H9 (cell line): ENCODE measurements at regions not wholly inside any gene's neighbourhood (a gene's known extent, or its start where the extent isn't known, plus 50 kb on each side); places are given as distances from the start of the nearest gene placed in this dataset.

Experiments used
- DNase-seq: peaks from one replicate; pipeline ENCODE4 v3.0.0-alpha.2; 2017
- H2AFZ ChIP-seq: one replicate; pipeline ENCODE4 v1.6.1; 2013; ENCODE audit warnings: mild to moderate bottlenecking, low read length, control low read depth, moderate library complexity
- H2AK5ac ChIP-seq: 2 replicates; pipeline ENCODE4 v1.6.1; 2013; ENCODE audit warnings: low read length, control low read depth, mixed read lengths; ENCODE audit not compliant: insufficient read length
- H2BK120ac ChIP-seq: one replicate; pipeline ENCODE4 v1.6.1; 2013; ENCODE audit warnings: low read depth, mild to moderate bottlenecking, low read length, control low read depth, inconsistent platforms; ENCODE audit not compliant: poor library complexity, severe bottlenecking
- H2BK12ac ChIP-seq: 2 replicates; pipeline ENCODE4 v1.6.1; 2013; ENCODE audit warnings: low read length, control low read depth, mixed read lengths, low read depth; ENCODE audit not compliant: insufficient read length
- H2BK15ac ChIP-seq: 2 replicates; pipeline ENCODE4 v1.6.1; 2013; ENCODE audit warnings: low read depth, low read length, control low read depth
- H2BK20ac ChIP-seq: one replicate; pipeline ENCODE4 v1.6.1; 2013; ENCODE audit warnings: low read depth, mild to moderate bottlenecking, low read length, control low read depth, inconsistent platforms; ENCODE audit not compliant: poor library complexity, severe bottlenecking
- H2BK5ac ChIP-seq: 2 replicates; pipeline ENCODE4 v1.6.1; 2013; ENCODE audit warnings: low read length, control low read depth, mixed read lengths; ENCODE audit not compliant: insufficient read length
- H3K14ac ChIP-seq: 2 replicates; pipeline ENCODE4 v1.6.1; 2013; ENCODE audit warnings: low read length, control low read depth; ENCODE audit not compliant: insufficient read depth
- H3K18ac ChIP-seq: 2 replicates; pipeline ENCODE4 v1.6.1; 2013; ENCODE audit warnings: low read depth, mild to moderate bottlenecking, mixed read lengths, low read length, control low read depth; ENCODE audit not compliant: insufficient read length
- H3K23ac ChIP-seq: 2 replicates; pipeline ENCODE4 v1.6.1; 2013; ENCODE audit warnings: low read length, control low read depth, mixed read lengths, low read depth; ENCODE audit not compliant: insufficient read length
- H3K23me2 ChIP-seq: 2 replicates; pipeline ENCODE4 v1.6.1; 2013; ENCODE audit warnings: low read depth, mild to moderate bottlenecking, mixed read lengths, low read length, control low read depth; ENCODE audit not compliant: insufficient read length, poor library complexity, severe bottlenecking
- H3K27ac ChIP-seq: 2 replicates; pipeline ENCODE4 v1.5.1; 2013; ENCODE audit warnings: low read length, control low read depth, mixed read lengths, low read depth; ENCODE audit not compliant: insufficient read length
- H3K27me3 ChIP-seq: 2 replicates; pipeline ENCODE4 v1.6.1; 2013; ENCODE audit warnings: low read length, control low read depth, inconsistent platforms; ENCODE audit not compliant: insufficient read depth
- H3K4ac ChIP-seq: 2 replicates; pipeline ENCODE4 v1.6.1; 2013; ENCODE audit warnings: low read depth, mild to moderate bottlenecking, control low read depth, inconsistent platforms, low read length, moderate library complexity
- H3K4me1 ChIP-seq: 2 replicates; pipeline ENCODE4 v1.6.1; 2013; ENCODE audit warnings: low read length, control low read depth, inconsistent platforms; ENCODE audit not compliant: insufficient read depth
- H3K4me2 ChIP-seq: 2 replicates; pipeline ENCODE4 v1.6.1; 2013; ENCODE audit warnings: low read length, control low read depth, mixed read lengths; ENCODE audit not compliant: insufficient read length, insufficient read depth
- H3K56ac ChIP-seq: 2 replicates; pipeline ENCODE4 v1.6.1; 2013; ENCODE audit warnings: low read depth, mild to moderate bottlenecking, mixed read lengths, low read length, control low read depth; ENCODE audit not compliant: insufficient read length
- H3K79me1 ChIP-seq: 2 replicates; pipeline ENCODE4 v1.6.1; 2013; ENCODE audit warnings: low read depth, mild to moderate bottlenecking, moderate library complexity, low read length, control low read depth, inconsistent platforms; ENCODE audit not compliant: insufficient read depth, poor library complexity, severe bottlenecking
- H3K79me2 ChIP-seq: 2 replicates; pipeline ENCODE4 v1.6.1; 2013; ENCODE audit warnings: low read length, control low read depth, inconsistent platforms; ENCODE audit not compliant: insufficient read depth
- H3K9ac ChIP-seq: 2 replicates; pipeline ENCODE4 v1.6.1; 2013; ENCODE audit warnings: low read length, control low read depth, mixed read lengths; ENCODE audit not compliant: insufficient read length; ENCODE audit errors: extremely low read depth
- H3K9me3 ChIP-seq: one replicate; pipeline ENCODE4 v1.6.1; 2013; ENCODE audit warnings: low read depth, low read length, inconsistent platforms; ENCODE audit not compliant: control insufficient read depth
- H3T11ph ChIP-seq: one replicate; pipeline ENCODE4 v1.6.1; 2013; ENCODE audit warnings: mild to moderate bottlenecking, low read length, control low read depth, inconsistent platforms
- H4K20me1 ChIP-seq: one replicate; pipeline ENCODE4 v1.6.1; 2013; ENCODE audit not compliant: control insufficient read depth, insufficient read length, insufficient read depth
- H4K5ac ChIP-seq: 2 replicates; pipeline ENCODE4 v1.6.1; 2013; ENCODE audit warnings: low read depth, mild to moderate bottlenecking, mixed read lengths, low read length, control low read depth; ENCODE audit not compliant: insufficient read length
- H4K8ac ChIP-seq: replicated peaks from 2 replicates; pipeline ENCODE4 v1.6.1; 2013; ENCODE audit warnings: low read length, control low read depth, mixed read lengths, low read depth; ENCODE audit not compliant: insufficient read length
- H4K91ac ChIP-seq: 2 replicates; pipeline ENCODE4 v1.6.1; 2013; ENCODE audit warnings: low read depth, mild to moderate bottlenecking, moderate library complexity, mixed read lengths, low read length, control low read depth; ENCODE audit not compliant: insufficient read length
- H3K27ac Mint-ChIP-seq, 3 experiments: 2 replicates in 2 of 3; 3 replicates in 1 of 3; pipeline ENCODE4 v1.8.0; 2020 to 2021; ENCODE audit warnings: mixed read lengths in 3 of 3, mild to moderate bottlenecking in 1 of 3, moderate library complexity in 1 of 3
- H3K27me3 Mint-ChIP-seq: 2 replicates; pipeline ENCODE4 v1.8.0; 2021; ENCODE audit warnings: low read depth, mild to moderate bottlenecking, moderate library complexity, mixed read lengths
- H3K36me3 Mint-ChIP-seq, 3 experiments: 2 replicates in 2 of 3; 3 replicates in 1 of 3; pipeline ENCODE4 v1.8.0; 2020 to 2021; ENCODE audit warnings: low read depth in 3 of 3, mixed read lengths in 3 of 3; ENCODE audit not compliant: insufficient read depth in 1 of 3
- H3K4me1 Mint-ChIP-seq, 2 experiments: 2 replicates each; pipeline ENCODE4 v1.8.0; 2020; ENCODE audit warnings: mixed read lengths in 2 of 2
- H3K4me3 Mint-ChIP-seq, 2 experiments: 2 replicates in 1 of 2; 3 replicates in 1 of 2; pipeline ENCODE4 v1.8.0; 2020 to 2021; ENCODE audit warnings: mild to moderate bottlenecking in 2 of 2, mixed read lengths in 2 of 2, moderate library complexity in 1 of 2
- H3K9me3 Mint-ChIP-seq, 2 experiments: 2 replicates in 1 of 2; 3 replicates in 1 of 2; pipeline ENCODE4 v1.8.0; 2020; ENCODE audit warnings: mild to moderate bottlenecking in 2 of 2, mixed read lengths in 2 of 2, moderate library complexity in 1 of 2
- CTCF ChIP-seq: fragments of 200-600 bp; sonication (generic); conservative IDR thresholded peaks from 3 replicates; pipeline ENCODE4 v1.8.0; 2021; ENCODE audit warnings: antibody characterized with exemption, mild to moderate bottlenecking

- H3K18ac ChIP-seq = no peak overlapping the region
- no peak for TF ChIP-seq CTCF
- no peak overlapping the region for H3K23ac ChIP-seq
- H2AFZ ChIP-seq = no peak overlapping the region
- no peak overlapping the region for H4K8ac ChIP-seq
- H3K14ac ChIP-seq = no peak overlapping the region
- no peak overlapping the region for H3K4me3 Mint-ChIP-seq
- H3K4ac ChIP-seq = no peak overlapping the region
- no peak for DNase-seq
- H2BK5ac ChIP-seq = no peak overlapping the region
- H4K20me1 ChIP-seq = no peaks in the 10 kb centered on the region
- H3K27ac ChIP-seq = no peak overlapping the region
- no peaks in the 10 kb centered on the region for H3K9me3 ChIP-seq
- no peak overlapping the region for H4K91ac ChIP-seq
- no peak overlapping the region for H2AK5ac ChIP-seq
- H3K27ac Mint-ChIP-seq = no peak overlapping the region
- no peaks in the 10 kb centered on the region for H3K4me1 ChIP-seq
- no peaks in the 10 kb centered on the region for H3K23me2 ChIP-seq
- H3K4me2 ChIP-seq = no peak overlapping the region
- no peaks in the 10 kb centered on the region for H3K79me2 ChIP-seq
- no peak overlapping the region for H2BK15ac ChIP-seq
- H2BK20ac ChIP-seq = no peak overlapping the region
- no peak overlapping the region for H3T11ph ChIP-seq
- no peak overlapping the region for H4K5ac ChIP-seq
- no peaks in the 10 kb centered on the region; a peak in 1 of 7 replicates for H3K36me3 Mint-ChIP-seq
- no peaks in the 10 kb centered on the region for H3K27me3 ChIP-seq
- H3K4me1 Mint-ChIP-seq = no peaks in the 10 kb centered on the region
- no peak overlapping the region for H2BK120ac ChIP-seq
- H3K79me1 ChIP-seq = no peaks in the 10 kb centered on the region
- no peak overlapping the region for H3K9ac ChIP-seq
- H2BK12ac ChIP-seq = no peak overlapping the region
- H3K27me3 Mint-ChIP-seq = no peaks in the 10 kb centered on the region
- H3K56ac ChIP-seq = no peak overlapping the region
- H3K9me3 Mint-ChIP-seq = peaks cover 0 to 2% of the 10 kb centered on the region in 2 experiments; a peak in 1 of 5 replicates
Observed at GRCh38 chr3:81311321-81311720, 450.1 kb downstream of the GBE1 start.
